Astrocyte of the spinal cord (primary cell): ENCODE measurements at regions not wholly inside any gene's neighbourhood (a gene's known extent, or its start where the extent isn't known, plus 50 kb on each side); places are given as distances from the start of the nearest gene placed in this dataset.

ENCODE experiments used
- DNase-seq: peaks from one replicate; pipeline ENCODE4 v3.0.0; 2011; ENCODE audit warnings: low read depth, low spot score
- H3K4me3 ChIP-seq: 2 replicates; pipeline ENCODE4 v1.5.1; 2011; ENCODE audit warnings: low read depth, mild to moderate bottlenecking, low read length, moderate library complexity
- CTCF ChIP-seq: IDR thresholded peaks from 2 replicates; pipeline ENCODE4 v1.5.1; 2012; ENCODE audit warnings: low read depth, mild to moderate bottlenecking, low read length, inconsistent platforms
- in situ Hi-C: cut with HindIII; loops from 2 replicates; pipeline ENCODE4 v1.10.0; 2017; ENCODE audit warnings: low sequenced_read_pairs

- no peak for TF ChIP-seq CTCF
- no peak overlapping the region for H3K4me3 ChIP-seq
- in situ Hi-C loops: no loop called here
- DNase-seq: no peak
Measured at GRCh38 chr2:157927155-157927554, 51.0 kb upstream of the ACVR1 start.
